Stimulated activated CD8-positive, alpha-beta memory T cell treated with anti-CD3 and anti-CD28 coated beads, Interleukin-4, amount 100 ng/mL, for 4 hours (primary cell): ENCODE measurements at regions not wholly inside any gene's neighbourhood (a gene's known extent, or its start where the extent isn't known, plus 50 kb on each side); places are given as distances from the start of the nearest gene placed in this dataset.
"Not testable (repeated sequence)": the region's sequence is repeated elsewhere in the genome, so short reads cannot be mapped to it uniquely, and the experiment has no call there.

Experiments
- DNase-seq, 2 donors: peaks; one replicate each; pipeline ENCODE4 v3.0.0-alpha.2; 2020; ENCODE audit warnings: low read depth in 2 of 2, low spot score in 1 of 2

- no peak for DNase-seq
Measured at GRCh38 chr9:38342532-38342931, 50.0 kb upstream of the ALDH1B1 start.

DNA sequence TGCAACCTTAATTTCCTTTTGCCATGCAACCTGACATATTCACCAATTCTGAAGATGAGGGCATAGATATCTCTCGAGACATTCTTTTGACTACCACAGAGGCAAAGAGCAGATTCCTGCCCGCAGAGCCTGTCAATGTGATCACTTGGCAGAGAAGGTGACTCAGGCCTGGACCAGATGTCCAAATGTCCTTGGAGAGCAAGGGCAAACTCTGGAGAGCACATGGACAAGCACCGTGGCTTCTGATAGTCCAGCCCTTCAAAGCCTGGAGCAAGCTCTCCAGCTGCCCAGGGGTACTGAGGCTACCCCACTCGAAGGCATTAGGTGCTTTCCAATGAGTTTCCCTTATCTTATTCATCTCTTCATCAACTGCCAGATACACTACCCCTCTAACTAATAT lies 50.4 kb upstream of the ALDH1B1 start:
- DNase-seq, result no peak

DNA sequence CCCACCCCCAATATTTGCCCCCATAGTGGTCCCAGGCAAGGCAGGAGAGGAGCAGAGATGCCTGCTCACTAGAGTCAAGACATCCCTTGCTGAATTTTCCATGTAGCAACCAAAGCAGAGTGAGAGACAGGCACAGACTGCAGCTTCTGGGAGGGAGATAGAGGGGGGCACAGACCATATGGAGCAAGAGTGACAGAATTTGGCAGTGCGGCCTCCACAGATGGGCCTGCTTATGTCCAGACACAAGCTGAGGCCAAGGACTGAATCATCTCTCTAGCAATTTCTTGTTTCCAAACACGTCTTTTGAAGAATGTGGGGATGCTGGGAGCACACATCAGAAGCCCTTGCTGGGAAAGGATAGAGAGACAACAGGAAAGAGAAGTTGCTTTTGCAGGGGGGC lies 53.0 kb upstream of the ALDH1B1 start:
- no peak for DNase-seq

DNA sequence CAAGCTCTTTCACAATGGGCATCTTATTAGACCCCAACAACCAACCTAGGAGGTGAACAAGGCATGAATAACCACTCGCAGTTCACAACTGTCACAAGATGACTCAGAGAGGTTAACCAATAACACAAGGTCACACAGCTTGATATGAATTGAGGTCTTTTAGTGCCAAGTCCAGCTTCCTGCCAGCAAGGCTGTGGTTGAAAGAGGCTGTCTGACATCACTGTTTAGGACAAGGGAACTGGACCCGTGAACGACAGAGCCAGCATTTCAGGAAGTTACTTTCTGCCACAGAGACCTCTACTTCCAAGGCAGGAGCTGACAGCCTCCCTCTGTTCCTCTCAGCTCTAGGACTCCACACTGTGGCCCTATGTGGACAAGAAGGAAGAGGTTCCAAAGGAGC lies 53.4 kb upstream of the ALDH1B1 start:
- DNase-seq, result no peak

DNA sequence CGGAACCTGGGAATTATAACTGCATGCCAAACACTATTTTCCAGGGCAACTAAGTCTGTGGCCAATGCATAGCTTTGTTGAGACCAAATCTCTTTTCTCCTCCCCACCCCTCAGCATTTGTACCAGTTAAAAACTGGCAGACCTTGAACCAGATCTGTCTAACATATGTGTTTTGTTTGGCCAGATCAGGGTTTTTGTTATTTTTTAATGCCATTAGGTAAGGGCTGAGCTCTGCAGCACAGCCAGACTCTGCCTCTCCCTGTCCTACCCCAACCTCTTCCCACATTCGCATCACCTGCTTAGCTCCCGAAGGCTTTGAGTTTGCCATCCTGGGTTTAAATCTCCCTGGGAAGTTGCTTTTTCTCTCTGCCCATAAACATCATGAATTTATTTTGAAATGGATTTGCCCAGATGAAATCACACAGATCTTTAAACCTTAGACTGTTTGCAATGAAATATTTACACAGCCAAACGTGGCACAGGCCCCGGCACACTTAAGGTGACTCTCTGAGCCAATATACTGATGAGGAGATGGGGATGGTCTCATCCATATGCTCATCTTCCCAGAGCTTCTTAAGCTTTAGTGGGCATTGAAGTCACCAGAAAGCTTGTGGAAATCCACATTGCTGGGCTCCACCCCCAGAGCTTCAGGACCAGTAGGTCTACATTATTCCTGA lies 54.0 kb upstream of the ALDH1B1 start:
- DNase-seq, result no peak

- no peak for DNase-seq
Measured at GRCh38 chr9:38337706-38338264, 54.7 kb upstream of the ALDH1B1 start.

DNA sequence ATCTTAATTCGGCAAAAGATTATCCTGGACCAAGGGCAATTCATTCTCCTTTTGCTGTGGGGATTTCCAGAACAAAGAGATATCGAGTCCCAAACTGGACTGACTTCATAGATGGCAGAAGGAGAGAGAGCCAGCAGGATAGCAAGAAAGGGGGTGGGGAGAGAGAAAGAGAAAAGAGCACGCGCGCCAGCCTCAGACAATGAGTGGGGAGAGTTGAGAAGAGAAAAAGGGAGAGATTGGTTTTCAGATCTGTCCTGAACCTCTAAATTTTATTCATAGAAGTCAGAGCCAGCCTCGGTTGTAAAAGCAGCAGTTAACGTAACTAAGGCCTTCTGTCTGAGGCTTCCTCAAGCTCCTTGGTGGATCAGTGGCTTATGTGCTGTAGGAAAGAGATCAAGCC lies 55.3 kb upstream of the ALDH1B1 start:
- no peak for DNase-seq

- no peak for DNase-seq
Measured at GRCh38 chr9:38336341-38336740, 56.2 kb upstream of the ALDH1B1 start.

DNA sequence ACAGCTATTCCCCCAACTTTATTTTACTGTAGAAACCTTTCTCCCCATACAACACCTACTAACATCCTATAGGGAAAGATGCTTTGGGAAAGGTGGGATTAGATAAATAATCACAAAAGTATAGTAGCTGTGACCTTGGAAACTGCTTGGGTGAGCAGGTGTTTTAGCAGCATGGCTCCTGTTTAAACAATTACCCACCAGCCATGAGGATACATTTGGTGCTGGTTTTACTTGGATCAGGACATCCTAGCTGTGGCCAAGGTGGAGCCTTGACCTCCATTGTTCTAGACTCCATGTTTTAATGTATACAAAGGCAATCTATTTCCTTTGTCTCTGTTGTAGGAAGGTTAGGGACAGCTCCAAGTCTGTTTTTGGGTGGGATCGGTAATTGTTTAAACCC lies 56.8 kb upstream of the ALDH1B1 start:
- no peak for DNase-seq

DNA sequence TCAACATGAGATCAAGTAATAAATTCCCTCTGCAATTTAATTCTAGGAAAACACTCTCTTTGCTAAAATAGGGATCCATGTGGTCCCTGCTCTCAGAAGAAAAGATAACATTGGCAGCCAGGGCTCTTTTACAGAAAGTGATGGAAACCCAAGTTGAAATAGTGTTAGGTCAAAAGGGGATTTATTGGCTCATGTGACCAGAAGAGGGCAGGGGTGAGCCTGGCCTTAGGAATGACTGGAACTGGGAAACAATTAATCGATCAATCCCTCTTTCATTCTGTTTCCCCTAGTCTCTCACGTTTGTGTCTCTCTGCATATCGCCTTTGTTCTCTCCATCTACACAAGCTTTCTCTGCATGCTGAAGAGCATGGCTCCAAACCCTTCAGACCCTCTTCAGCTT lies 58.3 kb upstream of the ALDH1B1 start:
- no peak for DNase-seq

GRCh38 chr9:38333047-38333446 lies 59.5 kb upstream of the ALDH1B1 start:
- no peak for DNase-seq

DNA sequence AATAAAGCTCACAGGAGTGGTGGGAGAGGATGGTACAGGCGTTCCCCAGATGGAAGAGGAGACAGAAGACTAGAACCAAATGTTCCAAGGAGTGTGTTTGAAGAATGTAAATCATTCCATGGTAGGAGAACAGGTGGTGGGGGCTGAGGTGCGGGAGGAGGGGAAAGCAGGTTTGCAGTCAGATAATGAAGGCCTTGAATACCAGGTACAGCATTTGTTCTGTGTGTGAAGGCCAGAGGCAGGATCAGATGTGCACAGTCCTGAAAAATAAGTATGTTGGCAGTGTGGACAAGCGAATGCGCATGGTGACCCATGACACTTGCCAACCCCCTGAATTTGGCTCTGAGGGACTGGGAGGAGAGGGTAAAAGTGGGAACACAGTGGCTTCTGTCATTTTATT lies 59.9 kb upstream of the ALDH1B1 start:
- DNase-seq, result no peak

GRCh38 chr9:38331141-38331540 lies 61.4 kb upstream of the ALDH1B1 start:
- DNase-seq, result no peak

GRCh38 chr9:38329968-38330367 lies 62.5 kb upstream of the ALDH1B1 start:
- DNase-seq, result no peak

GRCh38 chr9:38328765-38329164 lies 63.7 kb upstream of the ALDH1B1 start:
- DNase-seq, result no peak

- no peak for DNase-seq
Measured at GRCh38 chr9:38326122-38326521, 66.4 kb upstream of the ALDH1B1 start.

- not testable (repeated sequence) for DNase-seq
Measured at GRCh38 chr9:38324213-38324612, 68.3 kb upstream of the ALDH1B1 start.

GRCh38 chr9:38322937-38323336 lies 69.6 kb upstream of the ALDH1B1 start:
- DNase-seq, result no peak

- no peak for DNase-seq
Measured at GRCh38 chr9:38319496-38320173, 72.9 kb upstream of the ALDH1B1 start.

- no peak for DNase-seq
Measured at GRCh38 chr9:38318759-38319495, 73.6 kb upstream of the ALDH1B1 start.

DNA sequence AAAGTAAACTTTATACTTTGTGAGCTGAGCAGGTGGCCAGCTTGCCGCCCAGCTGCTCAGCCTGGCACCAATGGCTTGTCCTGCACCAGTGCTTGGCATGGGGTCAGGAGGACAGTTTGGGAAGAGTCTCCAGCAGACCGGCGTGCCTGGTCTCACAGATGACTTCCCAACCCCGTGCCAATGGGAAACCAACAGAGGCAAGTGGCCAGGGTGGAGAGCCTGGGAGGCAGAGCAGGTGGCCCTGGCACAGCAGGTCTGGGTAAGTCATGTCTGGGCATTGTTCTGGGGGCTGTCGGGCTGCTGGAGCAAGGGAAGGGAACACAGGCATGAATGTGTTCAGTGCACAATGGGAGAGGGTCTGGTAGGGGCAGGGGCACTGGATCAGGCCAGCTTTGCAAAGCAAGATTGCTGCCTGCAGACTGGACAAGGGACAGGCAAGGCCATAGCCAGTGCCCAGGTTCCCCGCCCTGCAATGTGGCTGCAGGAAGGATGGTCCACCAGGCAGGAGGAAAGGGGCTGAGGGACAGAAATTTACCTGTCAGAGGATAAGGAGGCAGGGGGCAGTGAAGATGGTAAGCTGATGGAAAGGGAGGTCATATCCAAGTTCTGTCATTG lies 76.2 kb upstream of the ALDH1B1 start:
- no peak for DNase-seq
